ENCODE measurements at regions not wholly inside any gene's neighbourhood (a gene's known extent, or its start where the extent isn't known, plus 50 kb on each side); places are given as distances from the start of the nearest gene placed in this dataset.

- peak overlapping the region; percentile 17; the same call in 1 of the 2 replicates for H3K4me2 ChIP-seq
- CTCF ChIA-PET = no interaction called here
These were observed 161.4 kb upstream of the CAMK1G start for GRCh38 chr1:209421978-209422680.

GRCh38 chr1:209425959-209426358 is 157.6 kb upstream of the CAMK1G start:
- ChIA-PET CTCF (no interaction called here), POLR2A (ENCODE audit: unreplicated experiment) (no interaction called here)
- Histone ChIP-seq H4K20me1 (ENCODE audit: insufficient read depth) (no peaks in the 10 kb centered on the region), H3F3A (ENCODE audit: insufficient read depth, low read depth) (peaks cover 32% of the 10 kb centered on the region), H3K4me2 (no peak overlapping the region), H3K9me3 (ENCODE audit: insufficient read depth, low read depth) (no peaks in the 10 kb centered on the region), H3K27ac (no peak overlapping the region), H3K4me1 (replicated peaks; ENCODE audit: insufficient read depth) (peaks cover 27% of the 10 kb centered on the region), H3K79me2 (ENCODE audit: low read depth) (peaks cover 23% of the 10 kb centered on the region), H3K9me2 (ENCODE audit: insufficient read depth) (no peaks in the 10 kb centered on the region), H3K36me3 (ENCODE audit: low read depth) (peaks cover 18% of the 10 kb centered on the region), H2AFZ (no peak overlapping the region), H3K4me3 (no peak overlapping the region), H3K27me3 (ENCODE audit: insufficient read depth, low read depth) (no peaks in the 10 kb centered on the region)
- no TSS peak for BruUV-seq (replicated peaks)
- TF ChIP-seq EZH2 (IDR thresholded peaks at IDR 0.05; ENCODE audit: low read depth) = no peak
- no peak for TF ChIP-seq CTCF (conservative IDR thresholded peaks at IDR 0.05)
- no peak for DNase-seq
- intact Hi-C loops (cut with micrococcal nuclease; ENCODE audit: unreplicated experiment) = loop anchor here (10.0 kb wide), 1 partner anchor 229 kb away; the partner anchor contains the start of gene LAMB3

More at GRCh38 chr1:209421978-209422680, 161.4 kb upstream of the CAMK1G start:
- Histone ChIP-seq H3K27ac (no peak overlapping the region), H4K20me1 (ENCODE audit: insufficient read depth) (no peaks in the 10 kb centered on the region), H3K9me2 (ENCODE audit: insufficient read depth) (no peaks in the 10 kb centered on the region), H2AFZ (no peak overlapping the region), H3K4me3 (no peak overlapping the region), H3K9me3 (ENCODE audit: insufficient read depth, low read depth) (no peaks in the 10 kb centered on the region), H3K79me2 (ENCODE audit: low read depth) (no peaks in the 10 kb centered on the region), H3F3A (ENCODE audit: insufficient read depth, low read depth) (no peaks in the 10 kb centered on the region; the same call in 1 of the 2 replicates), H3K36me3 (ENCODE audit: low read depth) (no peaks in the 10 kb centered on the region), H3K4me1 (replicated peaks; ENCODE audit: insufficient read depth) (peaks cover 17% of the 10 kb centered on the region), H3K27me3 (ENCODE audit: insufficient read depth, low read depth) (no peaks in the 10 kb centered on the region)
- POLR2A ChIA-PET (ENCODE audit: unreplicated experiment) = interaction anchor here (0.6 kb wide), 3 partner anchors 51 to 1288 kb away, joined by 3 to 5 read pairs (median 4); no protein-coding TSS in a partner anchor
- no TSS peak for BruUV-seq (replicated peaks)
- TF ChIP-seq CTCF (conservative IDR thresholded peaks at IDR 0.05) = no peak
- TF ChIP-seq EZH2 (IDR thresholded peaks at IDR 0.05; ENCODE audit: low read depth) = no peak
- intact Hi-C loops (cut with micrococcal nuclease; ENCODE audit: unreplicated experiment) = loop anchor here (10.0 kb wide), 1 partner anchor 233 kb away; the partner anchor contains the start of gene LAMB3
- DNase-seq = no peak

- Histone ChIP-seq H3K4me2 (peak overlapping the region; percentile 99), H3K36me3 (ENCODE audit: low read depth) (peaks cover 31% of the 10 kb centered on the region), H4K20me1 (ENCODE audit: insufficient read depth) (no peaks in the 10 kb centered on the region), H3K27me3 (ENCODE audit: insufficient read depth, low read depth) (no peaks in the 10 kb centered on the region), H3K4me3 (peak overlapping the region; percentile 100; the same call in 1 of the 2 replicates), H3K27ac (peak overlapping the region; percentile 98), H3F3A (ENCODE audit: insufficient read depth, low read depth) (peaks cover 45% of the 10 kb centered on the region), H2AFZ (no peak overlapping the region), H3K79me2 (ENCODE audit: low read depth) (peaks cover 36% of the 10 kb centered on the region), H3K4me1 (replicated peaks; ENCODE audit: insufficient read depth) (peaks cover 23% of the 10 kb centered on the region), H3K9me2 (ENCODE audit: insufficient read depth) (no peaks in the 10 kb centered on the region), H3K9me3 (ENCODE audit: insufficient read depth, low read depth) (no peaks in the 10 kb centered on the region)
- no peak for DNase-seq
- ChIA-PET POLR2A (ENCODE audit: unreplicated experiment) (interaction anchor here (0.7 to 3.4 kb wide), 7 partner anchors 17 to 64 kb away, joined by 3 to 77 read pairs (median 17); no protein-coding TSS in a partner anchor), CTCF (interaction anchor here (0.5 to 1.4 kb wide), 4 partner anchors 14 to 803 kb away, joined by 3 to 8 read pairs (median 3); no protein-coding TSS in a partner anchor)
- intact Hi-C loops (cut with micrococcal nuclease; ENCODE audit: unreplicated experiment) = loop anchor here (10.0 kb wide), 1 partner anchor 228 kb away; the partner anchor contains the start of gene LAMB3
- TF ChIP-seq CTCF (conservative IDR thresholded peaks at IDR 0.05) = no peak
- BruUV-seq (replicated peaks) = no TSS peak
These were observed 156.2 kb upstream of the CAMK1G start for GRCh38 chr1:209427277-209427676.

Measured in PC-9 (cell line).